ENCODE measurements at regions not wholly inside any gene's neighbourhood (a gene's known extent, or its start where the extent isn't known, plus 50 kb on each side); places are given as distances from the start of the nearest gene placed in this dataset.

DNA sequence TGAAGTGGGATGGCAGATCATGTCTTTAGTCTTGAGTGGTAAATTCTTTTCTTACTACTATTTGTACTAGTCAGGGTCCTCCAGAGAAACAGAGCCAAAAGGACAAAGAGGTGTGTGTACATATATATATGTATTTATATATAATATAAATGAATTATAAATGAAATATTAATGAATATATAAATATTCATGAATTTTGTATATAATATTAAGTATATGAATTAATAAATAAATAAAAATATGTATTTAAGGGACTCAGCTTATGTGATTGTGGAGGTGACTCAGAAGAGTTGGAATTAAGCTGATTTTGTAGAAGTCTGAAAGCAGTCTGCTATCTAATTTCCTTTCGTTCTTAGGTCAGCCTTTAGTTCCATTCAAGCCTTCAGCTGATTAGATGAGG lies 265.3 kb upstream of the MMS22L start:
- TF ChIP-seq, protein P1, sequence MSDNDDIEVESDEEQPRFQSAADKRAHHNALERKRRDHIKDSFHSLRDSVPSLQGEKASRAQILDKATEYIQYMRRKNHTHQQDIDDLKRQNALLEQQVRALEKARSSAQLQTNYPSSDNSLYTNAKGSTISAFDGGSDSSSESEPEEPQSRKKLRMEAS (IDR thresholded peaks at IDR 0.05) = no peak
- TF ChIP-seq EZH2 (IDR thresholded peaks at IDR 0.05; ENCODE audit: low read depth, low read length, severe bottlenecking) = no peak
- TF ChIP-seq TAF1 (IDR thresholded peaks at IDR 0.05; ENCODE audit: low read depth, low read length) = no peak
- TF ChIP-seq CTCF (IDR thresholded peaks at IDR 0.05; ENCODE audit: control extremely low read depth in 1 of 3, insufficient read depth in 1 of 3, low read depth in 1 of 3, low read length in 3 of 3) = no peak
- TF ChIP-seq POLR2AphosphoS5 (IDR thresholded peaks at IDR 0.05; ENCODE audit: low read depth, low read length) = no peak
- no peak for TF ChIP-seq USF2 (IDR thresholded peaks at IDR 0.05; ENCODE audit: low read length)
